Keratinocyte (primary cell): ENCODE measurements at regions not wholly inside any gene's neighbourhood (a gene's known extent, or its start where the extent isn't known, plus 50 kb on each side); places are given as distances from the start of the nearest gene placed in this dataset.
A peak's percentile ranks its signal among the peaks of the same experiment; 100 is the strongest.

Source experiments
- DNase-seq: peaks from one replicate; pipeline ENCODE4 v3.0.0-alpha.2; 2011; ENCODE audit warnings: low read depth, missing footprints, low spot score
- FAIRE-seq: peaks from 2 replicates; lab custom pipeline; 2011; peaks lifted over from hg19 to GRCh38; lab: Jason Lieb, UNC
- H2AFZ ChIP-seq: 2 replicates; pipeline ENCODE4 v1.6.0; 2012; ENCODE audit warnings: low read length, control low read depth, inconsistent platforms; ENCODE audit not compliant: control insufficient read depth
- H3K27ac ChIP-seq: 2 replicates; pipeline ENCODE4 v1.5.1; 2011; ENCODE audit warnings: low read length; ENCODE audit not compliant: control insufficient read depth, insufficient read depth
- H3K27me3 ChIP-seq: 3 replicates; pipeline ENCODE4 v1.6.0; 2011; ENCODE audit warnings: low read length; ENCODE audit not compliant: control insufficient read depth, insufficient read depth; ENCODE audit errors: extremely low read depth
- H3K36me3 ChIP-seq, 2 experiments: 2 replicates in 1 of 2; 3 replicates in 1 of 2; pipeline ENCODE4 v1.5.1; 2011; ENCODE audit warnings: low read length in 2 of 2, mild to moderate bottlenecking in 1 of 2; ENCODE audit not compliant: control insufficient read depth in 2 of 2, insufficient read depth in 2 of 2; ENCODE audit errors: extremely low read depth in 1 of 2
- H3K4me1 ChIP-seq: 3 replicates; pipeline ENCODE4 v1.5.1; 2011; ENCODE audit warnings: low read length; ENCODE audit not compliant: control insufficient read depth, insufficient read depth; ENCODE audit errors: extremely low read depth
- H3K4me2 ChIP-seq: 3 replicates; pipeline ENCODE4 v1.6.0; 2011; ENCODE audit warnings: low read depth, low read length; ENCODE audit not compliant: control insufficient read depth, insufficient read depth; ENCODE audit errors: extremely low read depth
- H3K4me3 ChIP-seq, 3 experiments: fragments of 200-600 bp in 1 of 3; sonication (generic) in 1 of 3; 2 replicates in 2 of 3; 3 replicates in 1 of 3; pipeline ENCODE4 v1.5.1; 2011 to 2016; ENCODE audit warnings: low read length in 3 of 3, mild to moderate bottlenecking in 3 of 3, control low read depth in 2 of 3, inconsistent platforms in 1 of 3, low read depth in 1 of 3, mixed read lengths in 1 of 3, mixed run types in 1 of 3, moderate library complexity in 1 of 3; ENCODE audit not compliant: control insufficient read depth in 2 of 3, insufficient read depth in 2 of 3; ENCODE audit errors: extremely low read depth in 1 of 3
- H3K79me2 ChIP-seq: 2 replicates; pipeline ENCODE4 v1.6.0; 2012; ENCODE audit warnings: low read length; ENCODE audit not compliant: control insufficient read depth, insufficient read depth
- H3K9ac ChIP-seq: 3 replicates; pipeline ENCODE4 v1.6.0; 2011; ENCODE audit warnings: low read length; ENCODE audit not compliant: control insufficient read depth, insufficient read depth; ENCODE audit errors: extremely low read depth
- H3K9me1 ChIP-seq: 3 replicates; pipeline ENCODE4 v1.6.0; 2011; ENCODE audit warnings: low read length; ENCODE audit not compliant: control insufficient read depth, insufficient read depth; ENCODE audit errors: extremely low read depth
- H3K9me3 ChIP-seq: 2 replicates; pipeline ENCODE4 v1.5.1; 2012; ENCODE audit warnings: low read depth, low read length; ENCODE audit not compliant: control insufficient read depth
- H4K20me1 ChIP-seq: 3 replicates; pipeline ENCODE4 v1.6.0; 2011; ENCODE audit warnings: low read length; ENCODE audit not compliant: control insufficient read depth, insufficient read depth; ENCODE audit errors: extremely low read depth
- EZH2 ChIP-seq: IDR thresholded peaks from one replicate; pipeline ENCODE4 v1.6.1; 2012; ENCODE audit warnings: inconsistent platforms, mild to moderate bottlenecking, low read length, moderate library complexity
- dilution Hi-C: fragments of 300-500 bp; cut with MboI; formaldehyde crosslinking; loops from one replicate; pipeline ENCODE4 v1.7.0; 2020; ENCODE audit warnings: low sequenced_read_pairs; ENCODE audit not compliant: extremely low pct_ligation_motif_present
- TF ChIP-seq, protein P1 (sequence below), 3 experiments: IDR thresholded peaks in 1 of 3; conservative IDR thresholded peaks in 1 of 3; optimal IDR thresholded peaks in 1 of 3; 2 replicates in 2 of 3; 3 replicates in 1 of 3; pipeline versions ENCODE3 to v1.5.1; 2011; ENCODE audit warnings: low read length in 3 of 3, mild to moderate bottlenecking in 3 of 3, moderate library complexity in 2 of 3, control low read depth in 1 of 3, inconsistent platforms in 1 of 3; ENCODE audit not compliant: insufficient read depth in 2 of 3; ENCODE audit errors: extremely low read depth in 1 of 3

DNA sequence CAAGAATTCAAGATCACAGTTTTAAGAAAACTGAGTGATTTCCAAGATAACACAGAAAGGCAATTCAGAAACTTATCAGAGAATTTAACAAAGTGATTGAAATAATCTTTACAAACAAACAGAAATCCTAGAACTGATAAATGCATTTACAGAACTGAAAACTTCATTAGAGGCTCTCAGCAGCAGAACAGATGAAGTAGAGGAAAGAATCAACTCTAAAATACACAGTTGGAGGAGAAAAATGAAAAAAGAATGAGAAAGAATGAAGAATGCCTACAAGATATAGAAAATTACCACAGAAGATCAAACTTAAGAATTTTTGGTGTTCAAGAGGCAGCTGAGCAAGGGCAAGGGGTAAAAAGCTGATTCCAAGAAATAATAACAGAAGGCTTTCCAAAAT is 168.8 kb downstream of the POLR2M start:
- TF ChIP-seq, protein P1, sequence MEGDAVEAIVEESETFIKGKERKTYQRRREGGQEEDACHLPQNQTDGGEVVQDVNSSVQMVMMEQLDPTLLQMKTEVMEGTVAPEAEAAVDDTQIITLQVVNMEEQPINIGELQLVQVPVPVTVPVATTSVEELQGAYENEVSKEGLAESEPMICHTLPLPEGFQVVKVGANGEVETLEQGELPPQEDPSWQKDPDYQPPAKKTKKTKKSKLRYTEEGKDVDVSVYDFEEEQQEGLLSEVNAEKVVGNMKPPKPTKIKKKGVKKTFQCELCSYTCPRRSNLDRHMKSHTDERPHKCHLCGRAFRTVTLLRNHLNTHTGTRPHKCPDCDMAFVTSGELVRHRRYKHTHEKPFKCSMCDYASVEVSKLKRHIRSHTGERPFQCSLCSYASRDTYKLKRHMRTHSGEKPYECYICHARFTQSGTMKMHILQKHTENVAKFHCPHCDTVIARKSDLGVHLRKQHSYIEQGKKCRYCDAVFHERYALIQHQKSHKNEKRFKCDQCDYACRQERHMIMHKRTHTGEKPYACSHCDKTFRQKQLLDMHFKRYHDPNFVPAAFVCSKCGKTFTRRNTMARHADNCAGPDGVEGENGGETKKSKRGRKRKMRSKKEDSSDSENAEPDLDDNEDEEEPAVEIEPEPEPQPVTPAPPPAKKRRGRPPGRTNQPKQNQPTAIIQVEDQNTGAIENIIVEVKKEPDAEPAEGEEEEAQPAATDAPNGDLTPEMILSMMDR (optimal IDR thresholded peaks at IDR 0.05 in 1 of 3, IDR thresholded peaks at IDR 0.05 in 1 of 3, conservative IDR thresholded peaks at IDR 0.05 in 1 of 3; ENCODE audit: extremely low read depth in 1 of 3, insufficient read depth in 2 of 3, low read length in 3 of 3) = no peak
- no peak for TF ChIP-seq EZH2
- H3K9me3 ChIP-seq = no peaks in the 10 kb centered on the region
- H2AFZ ChIP-seq = no peak overlapping the region
- H3K9me1 ChIP-seq = no peaks in the 10 kb centered on the region
- FAIRE-seq = no peak
- H3K4me1 ChIP-seq = peaks cover 20% of the 10 kb centered on the region
- no peak overlapping the region for H3K9ac ChIP-seq
- no peaks in the 10 kb centered on the region for H3K36me3 ChIP-seq
- no peak overlapping the region for H3K4me3 ChIP-seq
- H3K27ac ChIP-seq = no peak overlapping the region
- dilution Hi-C loops = no loop called here
- no peaks in the 10 kb centered on the region for H4K20me1 ChIP-seq
- no peaks in the 10 kb centered on the region for H3K79me2 ChIP-seq
- no peak for DNase-seq
- H3K4me2 ChIP-seq = no peak overlapping the region
- no peaks in the 10 kb centered on the region for H3K27me3 ChIP-seq

DNA sequence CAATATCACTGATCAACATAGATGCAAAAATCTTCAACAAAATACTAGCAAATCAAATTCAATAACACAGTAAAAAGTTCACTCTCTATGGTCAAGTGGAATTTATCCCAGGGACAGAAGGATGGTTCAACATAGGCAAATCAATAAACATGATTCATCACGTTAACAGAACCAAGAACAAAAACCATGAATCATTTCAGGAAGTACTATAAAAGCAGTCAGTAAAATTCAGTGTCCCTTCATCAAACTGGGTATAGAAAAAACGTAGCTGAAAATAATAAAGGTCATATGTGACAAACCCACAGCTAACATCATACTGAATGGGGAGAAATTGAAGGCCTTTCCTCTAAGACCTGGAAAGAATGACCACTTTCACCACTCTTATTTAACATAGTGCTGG is 172.1 kb downstream of the POLR2M start:
- no peaks in the 10 kb centered on the region for H4K20me1 ChIP-seq
- no peaks in the 10 kb centered on the region for H3K27me3 ChIP-seq
- no peaks in the 10 kb centered on the region for H3K36me3 ChIP-seq
- no peak for DNase-seq
- H3K4me1 ChIP-seq = peaks cover 14% of the 10 kb centered on the region
- no peak overlapping the region for H3K27ac ChIP-seq
- peak; percentile 78 for FAIRE-seq
- TF ChIP-seq EZH2 = no peak
- TF ChIP-seq, protein P1 (optimal IDR thresholded peaks at IDR 0.05 in 1 of 3, IDR thresholded peaks at IDR 0.05 in 1 of 3, conservative IDR thresholded peaks at IDR 0.05 in 1 of 3; ENCODE audit: extremely low read depth in 1 of 3, insufficient read depth in 2 of 3, low read length in 3 of 3) = no peak
- no peaks in the 10 kb centered on the region for H3K9me1 ChIP-seq
- H3K79me2 ChIP-seq = no peaks in the 10 kb centered on the region
- no peak overlapping the region for H2AFZ ChIP-seq
- no peak overlapping the region for H3K4me2 ChIP-seq
- dilution Hi-C loops = no loop called here
- no peaks in the 10 kb centered on the region for H3K9me3 ChIP-seq
- H3K4me3 ChIP-seq = no peak overlapping the region
- no peak overlapping the region for H3K9ac ChIP-seq
